ENCODE measurements at regions not wholly inside any gene's neighbourhood (a gene's known extent, or its start where the extent isn't known, plus 50 kb on each side); places are given as distances from the start of the nearest gene placed in this dataset.

GRCh38 chr5:28208356-28208755 lies 1170.0 kb upstream of the CDH9 start:
- no peak for TF ChIP-seq POLR2AphosphoS5 (IDR thresholded peaks at IDR 0.05)
- no peak for TF ChIP-seq POLR2A (IDR thresholded peaks at IDR 0.05)
- no peak for TF ChIP-seq CTCF (IDR thresholded peaks at IDR 0.05)

Measured in prostate gland (tissue), 2 donors.